H9 (cell line): ENCODE measurements at regions not wholly inside any gene's neighbourhood (a gene's known extent, or its start where the extent isn't known, plus 50 kb on each side); places are given as distances from the start of the nearest gene placed in this dataset.

ENCODE experiments used
- DNase-seq: peaks from one replicate; pipeline ENCODE4 v3.0.0-alpha.2; 2017
- H2AFZ ChIP-seq: one replicate; pipeline ENCODE4 v1.6.1; 2013; ENCODE audit warnings: mild to moderate bottlenecking, low read length, control low read depth, moderate library complexity
- H2AK5ac ChIP-seq: 2 replicates; pipeline ENCODE4 v1.6.1; 2013; ENCODE audit warnings: low read length, control low read depth, mixed read lengths; ENCODE audit not compliant: insufficient read length
- H2BK120ac ChIP-seq: one replicate; pipeline ENCODE4 v1.6.1; 2013; ENCODE audit warnings: low read depth, mild to moderate bottlenecking, low read length, control low read depth, inconsistent platforms; ENCODE audit not compliant: poor library complexity, severe bottlenecking
- H2BK12ac ChIP-seq: 2 replicates; pipeline ENCODE4 v1.6.1; 2013; ENCODE audit warnings: low read length, control low read depth, mixed read lengths, low read depth; ENCODE audit not compliant: insufficient read length
- H2BK15ac ChIP-seq: 2 replicates; pipeline ENCODE4 v1.6.1; 2013; ENCODE audit warnings: low read depth, low read length, control low read depth
- H2BK20ac ChIP-seq: one replicate; pipeline ENCODE4 v1.6.1; 2013; ENCODE audit warnings: low read depth, mild to moderate bottlenecking, low read length, control low read depth, inconsistent platforms; ENCODE audit not compliant: poor library complexity, severe bottlenecking
- H2BK5ac ChIP-seq: 2 replicates; pipeline ENCODE4 v1.6.1; 2013; ENCODE audit warnings: low read length, control low read depth, mixed read lengths; ENCODE audit not compliant: insufficient read length
- H3K14ac ChIP-seq: 2 replicates; pipeline ENCODE4 v1.6.1; 2013; ENCODE audit warnings: low read length, control low read depth; ENCODE audit not compliant: insufficient read depth
- H3K18ac ChIP-seq: 2 replicates; pipeline ENCODE4 v1.6.1; 2013; ENCODE audit warnings: low read depth, mild to moderate bottlenecking, mixed read lengths, low read length, control low read depth; ENCODE audit not compliant: insufficient read length
- H3K23ac ChIP-seq: 2 replicates; pipeline ENCODE4 v1.6.1; 2013; ENCODE audit warnings: low read length, control low read depth, mixed read lengths, low read depth; ENCODE audit not compliant: insufficient read length
- H3K23me2 ChIP-seq: 2 replicates; pipeline ENCODE4 v1.6.1; 2013; ENCODE audit warnings: low read depth, mild to moderate bottlenecking, mixed read lengths, low read length, control low read depth; ENCODE audit not compliant: insufficient read length, poor library complexity, severe bottlenecking
- H3K27ac ChIP-seq: 2 replicates; pipeline ENCODE4 v1.5.1; 2013; ENCODE audit warnings: low read length, control low read depth, mixed read lengths, low read depth; ENCODE audit not compliant: insufficient read length
- H3K27me3 ChIP-seq: 2 replicates; pipeline ENCODE4 v1.6.1; 2013; ENCODE audit warnings: low read length, control low read depth, inconsistent platforms; ENCODE audit not compliant: insufficient read depth
- H3K4ac ChIP-seq: 2 replicates; pipeline ENCODE4 v1.6.1; 2013; ENCODE audit warnings: low read depth, mild to moderate bottlenecking, control low read depth, inconsistent platforms, low read length, moderate library complexity
- H3K4me1 ChIP-seq: 2 replicates; pipeline ENCODE4 v1.6.1; 2013; ENCODE audit warnings: low read length, control low read depth, inconsistent platforms; ENCODE audit not compliant: insufficient read depth
- H3K4me2 ChIP-seq: 2 replicates; pipeline ENCODE4 v1.6.1; 2013; ENCODE audit warnings: low read length, control low read depth, mixed read lengths; ENCODE audit not compliant: insufficient read length, insufficient read depth
- H3K56ac ChIP-seq: 2 replicates; pipeline ENCODE4 v1.6.1; 2013; ENCODE audit warnings: low read depth, mild to moderate bottlenecking, mixed read lengths, low read length, control low read depth; ENCODE audit not compliant: insufficient read length
- H3K79me1 ChIP-seq: 2 replicates; pipeline ENCODE4 v1.6.1; 2013; ENCODE audit warnings: low read depth, mild to moderate bottlenecking, moderate library complexity, low read length, control low read depth, inconsistent platforms; ENCODE audit not compliant: insufficient read depth, poor library complexity, severe bottlenecking
- H3K79me2 ChIP-seq: 2 replicates; pipeline ENCODE4 v1.6.1; 2013; ENCODE audit warnings: low read length, control low read depth, inconsistent platforms; ENCODE audit not compliant: insufficient read depth
- H3K9ac ChIP-seq: 2 replicates; pipeline ENCODE4 v1.6.1; 2013; ENCODE audit warnings: low read length, control low read depth, mixed read lengths; ENCODE audit not compliant: insufficient read length; ENCODE audit errors: extremely low read depth
- H3K9me3 ChIP-seq: one replicate; pipeline ENCODE4 v1.6.1; 2013; ENCODE audit warnings: low read depth, low read length, inconsistent platforms; ENCODE audit not compliant: control insufficient read depth
- H3T11ph ChIP-seq: one replicate; pipeline ENCODE4 v1.6.1; 2013; ENCODE audit warnings: mild to moderate bottlenecking, low read length, control low read depth, inconsistent platforms
- H4K20me1 ChIP-seq: one replicate; pipeline ENCODE4 v1.6.1; 2013; ENCODE audit not compliant: control insufficient read depth, insufficient read length, insufficient read depth
- H4K5ac ChIP-seq: 2 replicates; pipeline ENCODE4 v1.6.1; 2013; ENCODE audit warnings: low read depth, mild to moderate bottlenecking, mixed read lengths, low read length, control low read depth; ENCODE audit not compliant: insufficient read length
- H4K8ac ChIP-seq: replicated peaks from 2 replicates; pipeline ENCODE4 v1.6.1; 2013; ENCODE audit warnings: low read length, control low read depth, mixed read lengths, low read depth; ENCODE audit not compliant: insufficient read length
- H4K91ac ChIP-seq: 2 replicates; pipeline ENCODE4 v1.6.1; 2013; ENCODE audit warnings: low read depth, mild to moderate bottlenecking, moderate library complexity, mixed read lengths, low read length, control low read depth; ENCODE audit not compliant: insufficient read length
- H3K27ac Mint-ChIP-seq, 3 experiments: 2 replicates in 2 of 3; 3 replicates in 1 of 3; pipeline ENCODE4 v1.8.0; 2020 to 2021; ENCODE audit warnings: mixed read lengths in 3 of 3, mild to moderate bottlenecking in 1 of 3, moderate library complexity in 1 of 3
- H3K27me3 Mint-ChIP-seq: 2 replicates; pipeline ENCODE4 v1.8.0; 2021; ENCODE audit warnings: low read depth, mild to moderate bottlenecking, moderate library complexity, mixed read lengths
- H3K36me3 Mint-ChIP-seq, 3 experiments: 2 replicates in 2 of 3; 3 replicates in 1 of 3; pipeline ENCODE4 v1.8.0; 2020 to 2021; ENCODE audit warnings: low read depth in 3 of 3, mixed read lengths in 3 of 3; ENCODE audit not compliant: insufficient read depth in 1 of 3
- H3K4me1 Mint-ChIP-seq, 2 experiments: 2 replicates each; pipeline ENCODE4 v1.8.0; 2020; ENCODE audit warnings: mixed read lengths in 2 of 2
- H3K4me3 Mint-ChIP-seq, 2 experiments: 2 replicates in 1 of 2; 3 replicates in 1 of 2; pipeline ENCODE4 v1.8.0; 2020 to 2021; ENCODE audit warnings: mild to moderate bottlenecking in 2 of 2, mixed read lengths in 2 of 2, moderate library complexity in 1 of 2
- H3K9me3 Mint-ChIP-seq, 2 experiments: 2 replicates in 1 of 2; 3 replicates in 1 of 2; pipeline ENCODE4 v1.8.0; 2020; ENCODE audit warnings: mild to moderate bottlenecking in 2 of 2, mixed read lengths in 2 of 2, moderate library complexity in 1 of 2
- WGBS: extraction: QIAGEN DNeasy Blood & Tissue Kit; methylation state at CpG from one replicate; pipeline ENCODE4 v1.1.7; 2013; ENCODE audit warnings: missing lambda C conversion rate, low lambda C conversion rate, mixed read lengths; ENCODE audit not compliant: insufficient read length; ENCODE audit errors: extremely low coverage; 5-methylcytosine and 5-hydroxymethylcytosine counted together
- TF ChIP-seq, protein P1 (sequence below): fragments of 200-600 bp; sonication (generic); conservative IDR thresholded peaks from 3 replicates; pipeline ENCODE4 v1.8.0; 2021; ENCODE audit warnings: antibody characterized with exemption, mild to moderate bottlenecking

DNA sequence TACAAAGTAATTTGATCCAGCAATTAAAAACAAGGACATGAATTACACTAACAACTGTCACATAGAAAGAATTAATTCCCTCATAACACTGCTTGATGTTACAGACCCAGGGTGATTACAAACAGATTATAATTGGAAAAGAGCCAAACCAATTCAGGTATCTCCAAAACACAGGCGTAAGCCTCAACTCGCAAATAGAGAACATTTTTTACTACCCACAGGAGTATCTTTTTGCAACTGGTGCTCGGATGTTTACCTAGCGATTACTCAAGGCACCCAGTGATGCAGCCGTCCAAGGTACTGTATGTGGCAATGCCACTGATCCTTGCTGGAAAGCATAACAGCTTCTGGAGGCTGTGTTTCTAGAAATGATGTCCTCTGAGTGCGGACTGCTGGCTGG is 386.1 kb upstream of the KIF2A start:
- Mint-ChIP-seq H3K27me3 (no peaks in the 10 kb centered on the region), H3K4me1 (peaks cover 10 to 20% of the 10 kb centered on the region in 2 experiments), H3K4me3 (no peak overlapping the region), H3K27ac (no peak overlapping the region), H3K9me3 (no peaks in the 10 kb centered on the region), H3K36me3 (no peaks in the 10 kb centered on the region)
- no peak overlapping the region for H2BK5ac ChIP-seq
- no peak overlapping the region for H2AFZ ChIP-seq
- H3K9me3 ChIP-seq = no peaks in the 10 kb centered on the region
- no peak overlapping the region for H3K56ac ChIP-seq
- H2BK120ac ChIP-seq = no peak overlapping the region
- no peak overlapping the region for H3K4me2 ChIP-seq
- H4K5ac ChIP-seq = no peak overlapping the region
- H3K23ac ChIP-seq = no peak overlapping the region
- H2BK20ac ChIP-seq = no peak overlapping the region
- no peak overlapping the region for H3K18ac ChIP-seq
- no peak overlapping the region for H2BK15ac ChIP-seq
- H3K9ac ChIP-seq = no peak overlapping the region
- H3K4me1 ChIP-seq = no peaks in the 10 kb centered on the region
- no peak overlapping the region for H4K91ac ChIP-seq
- no peaks in the 10 kb centered on the region for H3K79me1 ChIP-seq
- TF ChIP-seq, protein P1, sequence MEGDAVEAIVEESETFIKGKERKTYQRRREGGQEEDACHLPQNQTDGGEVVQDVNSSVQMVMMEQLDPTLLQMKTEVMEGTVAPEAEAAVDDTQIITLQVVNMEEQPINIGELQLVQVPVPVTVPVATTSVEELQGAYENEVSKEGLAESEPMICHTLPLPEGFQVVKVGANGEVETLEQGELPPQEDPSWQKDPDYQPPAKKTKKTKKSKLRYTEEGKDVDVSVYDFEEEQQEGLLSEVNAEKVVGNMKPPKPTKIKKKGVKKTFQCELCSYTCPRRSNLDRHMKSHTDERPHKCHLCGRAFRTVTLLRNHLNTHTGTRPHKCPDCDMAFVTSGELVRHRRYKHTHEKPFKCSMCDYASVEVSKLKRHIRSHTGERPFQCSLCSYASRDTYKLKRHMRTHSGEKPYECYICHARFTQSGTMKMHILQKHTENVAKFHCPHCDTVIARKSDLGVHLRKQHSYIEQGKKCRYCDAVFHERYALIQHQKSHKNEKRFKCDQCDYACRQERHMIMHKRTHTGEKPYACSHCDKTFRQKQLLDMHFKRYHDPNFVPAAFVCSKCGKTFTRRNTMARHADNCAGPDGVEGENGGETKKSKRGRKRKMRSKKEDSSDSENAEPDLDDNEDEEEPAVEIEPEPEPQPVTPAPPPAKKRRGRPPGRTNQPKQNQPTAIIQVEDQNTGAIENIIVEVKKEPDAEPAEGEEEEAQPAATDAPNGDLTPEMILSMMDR = no peak
- H3K27ac ChIP-seq = no peak overlapping the region
- no peaks in the 10 kb centered on the region for H3K79me2 ChIP-seq
- no peak for DNase-seq
- no peaks in the 10 kb centered on the region for H4K20me1 ChIP-seq
- H3K23me2 ChIP-seq = no peaks in the 10 kb centered on the region
- WGBS = no CpG with 5 or more reads among the region's 6 CpGs
- H3K4ac ChIP-seq = no peak overlapping the region
- no peak overlapping the region for H4K8ac ChIP-seq
- no peak overlapping the region for H3T11ph ChIP-seq
- no peak overlapping the region for H2BK12ac ChIP-seq
- no peak overlapping the region for H2AK5ac ChIP-seq
- H3K27me3 ChIP-seq = no peaks in the 10 kb centered on the region; the same call in 1 of the 2 replicates
- no peak overlapping the region for H3K14ac ChIP-seq
